ENCODE measurements at regions not wholly inside any gene's neighbourhood (a gene's known extent, or its start where the extent isn't known, plus 50 kb on each side); places are given as distances from the start of the nearest gene placed in this dataset.

DNA sequence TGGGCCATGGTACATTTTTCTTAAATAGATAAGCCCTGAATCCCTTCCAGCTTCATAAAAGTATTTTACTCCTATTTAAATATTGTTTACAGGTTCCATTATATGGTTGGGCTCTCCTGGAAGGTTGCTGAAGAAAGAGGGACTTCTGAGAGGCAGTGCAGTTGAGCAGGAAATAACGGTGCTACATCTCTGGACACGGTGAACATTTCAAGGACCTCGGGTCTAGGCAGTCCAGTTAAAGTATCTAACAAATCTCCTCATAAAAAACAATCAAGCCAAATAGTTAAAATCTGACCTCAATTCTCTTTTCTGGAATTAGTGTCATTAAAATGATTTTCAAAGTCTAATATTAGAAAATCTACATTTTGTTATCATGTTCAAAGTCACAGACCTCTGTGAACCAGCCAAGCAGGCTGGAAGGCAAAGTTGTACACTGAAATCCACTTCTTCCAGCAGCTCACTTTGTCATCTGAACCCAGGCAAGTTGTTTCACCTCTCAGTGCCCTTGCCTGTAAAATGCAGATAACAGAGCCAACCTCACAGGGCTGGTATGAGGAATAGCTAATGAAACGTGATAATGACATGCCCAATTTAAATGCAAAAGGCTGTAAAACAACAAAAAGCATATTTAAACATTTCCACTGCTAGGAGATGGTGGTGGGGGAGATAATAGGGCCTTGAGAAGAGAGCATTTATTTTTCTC is 267.0 kb upstream of the KLF3 start:
- no peak overlapping the region for H3K4me3 ChIP-seq (ENCODE audit: low read depth, low read length)
- TF ChIP-seq, protein P1, sequence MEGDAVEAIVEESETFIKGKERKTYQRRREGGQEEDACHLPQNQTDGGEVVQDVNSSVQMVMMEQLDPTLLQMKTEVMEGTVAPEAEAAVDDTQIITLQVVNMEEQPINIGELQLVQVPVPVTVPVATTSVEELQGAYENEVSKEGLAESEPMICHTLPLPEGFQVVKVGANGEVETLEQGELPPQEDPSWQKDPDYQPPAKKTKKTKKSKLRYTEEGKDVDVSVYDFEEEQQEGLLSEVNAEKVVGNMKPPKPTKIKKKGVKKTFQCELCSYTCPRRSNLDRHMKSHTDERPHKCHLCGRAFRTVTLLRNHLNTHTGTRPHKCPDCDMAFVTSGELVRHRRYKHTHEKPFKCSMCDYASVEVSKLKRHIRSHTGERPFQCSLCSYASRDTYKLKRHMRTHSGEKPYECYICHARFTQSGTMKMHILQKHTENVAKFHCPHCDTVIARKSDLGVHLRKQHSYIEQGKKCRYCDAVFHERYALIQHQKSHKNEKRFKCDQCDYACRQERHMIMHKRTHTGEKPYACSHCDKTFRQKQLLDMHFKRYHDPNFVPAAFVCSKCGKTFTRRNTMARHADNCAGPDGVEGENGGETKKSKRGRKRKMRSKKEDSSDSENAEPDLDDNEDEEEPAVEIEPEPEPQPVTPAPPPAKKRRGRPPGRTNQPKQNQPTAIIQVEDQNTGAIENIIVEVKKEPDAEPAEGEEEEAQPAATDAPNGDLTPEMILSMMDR (IDR thresholded peaks at IDR 0.05; ENCODE audit: insufficient read depth, low read depth, low read length, missing control alignments), result no peak
- no peak for DNase-seq (ENCODE audit: low read depth)

DNA sequence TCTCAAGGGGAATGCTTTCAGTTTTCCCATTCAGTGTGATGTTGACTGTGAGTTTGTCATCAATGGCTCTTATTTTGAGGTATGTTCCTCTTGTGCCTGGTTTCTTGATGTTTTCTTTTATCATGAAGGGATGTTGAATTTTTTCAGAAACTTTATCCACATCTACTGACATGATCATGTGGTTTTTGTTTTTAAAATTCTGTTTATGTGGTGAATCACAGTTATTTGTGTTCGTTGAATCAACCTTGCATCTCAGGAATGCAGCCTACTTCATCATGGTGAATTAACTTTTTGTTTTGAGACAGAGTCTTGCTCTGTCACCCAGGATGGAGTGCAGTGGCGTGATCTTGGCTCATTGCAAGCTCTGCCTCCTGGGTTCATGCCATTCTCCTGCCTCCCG is 263.1 kb upstream of the KLF3 start:
- no peak overlapping the region for H3K4me3 ChIP-seq (ENCODE audit: low read depth, low read length)
- TF ChIP-seq, protein P1 (IDR thresholded peaks at IDR 0.05; ENCODE audit: insufficient read depth, low read depth, low read length, missing control alignments), result no peak
- DNase-seq (ENCODE audit: low read depth), result no peak

DNA sequence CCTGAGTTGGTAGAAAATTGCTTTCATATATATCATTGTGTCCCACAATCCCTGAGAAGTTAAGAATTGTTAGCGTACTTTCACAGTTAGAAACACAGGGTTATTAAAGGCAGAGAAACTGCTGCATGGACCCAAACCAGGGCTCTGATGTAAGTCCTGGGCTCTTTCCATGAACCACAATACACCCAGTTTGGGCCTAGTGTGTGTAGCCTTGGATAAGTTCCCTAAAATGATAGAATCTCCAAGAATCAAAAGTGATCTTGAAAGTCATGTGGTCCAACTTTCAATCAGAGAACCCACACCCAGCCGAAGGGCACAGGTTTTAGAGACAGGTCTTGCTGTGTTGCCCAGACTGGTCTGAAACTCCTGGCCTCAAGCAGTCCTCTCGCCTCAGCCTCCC is 257.8 kb upstream of the KLF3 start:
- DNase-seq (ENCODE audit: low read depth), result no peak
- no peak overlapping the region for H3K4me3 ChIP-seq (ENCODE audit: low read depth, low read length)
- TF ChIP-seq, protein P1 (IDR thresholded peaks at IDR 0.05; ENCODE audit: insufficient read depth, low read depth, low read length, missing control alignments), result no peak

DNA sequence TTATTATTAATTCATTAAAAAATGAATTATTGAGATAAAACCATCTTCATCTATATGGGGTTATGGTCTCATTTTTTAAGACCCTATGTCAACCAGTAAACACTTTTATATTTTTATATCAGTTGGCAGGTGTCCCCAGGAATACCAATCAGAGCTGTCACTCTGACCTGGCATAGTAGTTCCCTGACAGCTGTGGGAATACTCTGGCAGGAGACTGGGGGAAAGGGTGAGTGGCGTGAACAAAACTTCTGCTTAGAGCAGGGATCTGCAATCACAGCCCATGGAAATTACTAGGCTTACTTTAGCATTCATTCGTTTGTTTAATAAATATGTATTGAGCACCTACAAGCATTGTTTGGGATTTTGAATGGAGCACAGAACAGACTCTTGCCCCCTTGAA is 254.1 kb upstream of the KLF3 start:
- no peak overlapping the region for H3K4me3 ChIP-seq (ENCODE audit: low read depth, low read length)
- no peak for DNase-seq (ENCODE audit: low read depth)
- TF ChIP-seq, protein P1 (IDR thresholded peaks at IDR 0.05; ENCODE audit: insufficient read depth, low read depth, low read length, missing control alignments), result no peak

DNA sequence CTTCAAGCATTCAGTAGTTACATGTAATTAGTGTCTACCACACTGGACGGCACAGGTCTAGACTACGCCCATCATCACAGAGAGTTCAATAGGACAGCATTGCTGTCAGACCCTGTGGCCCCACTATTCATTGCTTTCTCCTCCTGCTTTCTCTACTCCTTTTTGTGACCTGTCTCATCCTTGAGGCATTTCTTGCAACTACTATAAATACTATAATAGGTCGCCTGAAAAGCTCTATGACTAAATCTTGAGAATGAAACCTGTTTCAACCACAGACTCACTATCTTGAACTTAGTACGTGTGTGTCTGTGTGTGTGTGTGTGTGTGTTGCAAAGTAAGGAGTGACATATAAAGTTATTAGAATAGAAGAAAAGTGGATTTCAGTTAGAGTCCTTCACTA is 252.9 kb upstream of the KLF3 start:
- H3K4me3 ChIP-seq (ENCODE audit: low read depth, low read length), result no peak overlapping the region
- peak; percentile 78 for DNase-seq (ENCODE audit: low read depth)
- TF ChIP-seq, protein P1 (IDR thresholded peaks at IDR 0.05; ENCODE audit: insufficient read depth, low read depth, low read length, missing control alignments), result no peak

DNA sequence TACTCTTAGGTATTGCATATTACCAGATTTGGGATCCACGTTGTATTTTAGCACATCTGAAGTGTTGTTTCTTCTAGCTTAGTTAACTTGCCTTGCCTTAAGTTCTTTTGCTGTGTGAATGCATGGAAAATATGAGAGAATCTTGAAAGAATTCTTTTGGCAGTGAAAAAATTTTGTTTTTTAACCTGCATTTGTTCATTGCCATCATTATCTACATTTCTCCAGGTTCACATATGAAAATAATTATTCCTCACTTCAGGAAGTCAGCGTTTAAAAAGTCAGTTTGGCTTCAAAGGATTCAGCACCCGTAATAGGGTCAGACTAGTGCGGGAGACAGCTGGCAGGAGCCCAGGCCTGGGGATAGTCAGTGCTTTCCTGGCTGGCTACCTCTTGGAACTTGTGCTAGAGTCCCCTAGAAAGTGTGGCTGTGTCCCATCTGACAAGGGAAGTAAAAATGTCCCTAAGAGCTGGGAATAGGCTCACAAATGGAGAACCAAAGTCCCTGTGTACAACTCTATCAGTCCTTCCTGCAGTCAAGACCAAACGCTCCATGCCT is 251.9 kb upstream of the KLF3 start:
- TF ChIP-seq, protein P1 (IDR thresholded peaks at IDR 0.05; ENCODE audit: insufficient read depth, low read depth, low read length, missing control alignments), result no peak
- H3K4me3 ChIP-seq (ENCODE audit: low read depth, low read length), result no peak overlapping the region
- DNase-seq (ENCODE audit: low read depth), result no peak
